Epithelial cell of prostate (primary cell): ENCODE measurements at regions not wholly inside any gene's neighbourhood (a gene's known extent, or its start where the extent isn't known, plus 50 kb on each side); places are given as distances from the start of the nearest gene placed in this dataset.
"Not testable (repeated sequence)": the region's sequence is repeated elsewhere in the genome, so short reads cannot be mapped to it uniquely, and the experiment has no call there.

Experiments used
- DNase-seq: peaks from one replicate; pipeline ENCODE4 v3.0.0-alpha.2; 2011; ENCODE audit warnings: low read depth, low spot score
- H3K27ac ChIP-seq: fragments of 450-650 bp; 2 replicates; pipeline ENCODE4 v1.5.1; 2017; ENCODE audit warnings: mild to moderate bottlenecking

GRCh38 chr14:87278415-87278814 is 714.6 kb downstream of the GALC start:
- no peak overlapping the region for H3K27ac ChIP-seq
- DNase-seq = no peak

- no peak for DNase-seq
- no peak overlapping the region for H3K27ac ChIP-seq
Observed at GRCh38 chr14:87271331-87271730, 721.7 kb downstream of the GALC start.

GRCh38 chr14:87268997-87269396 is 724.0 kb downstream of the GALC start:
- no peak overlapping the region for H3K27ac ChIP-seq

GRCh38 chr14:87264796-87265195 is 728.2 kb downstream of the GALC start:
- H3K27ac ChIP-seq = peak overlapping the region; percentile 61
- no peak for DNase-seq

More at GRCh38 chr14:87268997-87269396, 724.0 kb downstream of the GALC start:
- no peak for DNase-seq

GRCh38 chr14:87264272-87264785 is 728.7 kb downstream of the GALC start:
- peak; percentile 66 for DNase-seq
- peak overlapping the region; percentile 61 for H3K27ac ChIP-seq

GRCh38 chr14:87261621-87262020 is 731.4 kb downstream of the GALC start:
- DNase-seq = peak; percentile 12

GRCh38 chr14:87260460-87260859 is 732.5 kb downstream of the GALC start:
- DNase-seq = no peak
- H3K27ac ChIP-seq = no peak overlapping the region

More at GRCh38 chr14:87261621-87262020, 731.4 kb downstream of the GALC start:
- H3K27ac ChIP-seq = peak overlapping the region; percentile 45

- no peak for DNase-seq
- H3K27ac ChIP-seq = no peak overlapping the region
Observed at GRCh38 chr14:87257421-87257820, 735.6 kb downstream of the GALC start.

- H3K27ac ChIP-seq = no peak overlapping the region
- DNase-seq = no peak
Observed at GRCh38 chr14:87255058-87255457, 737.9 kb downstream of the GALC start.

- no peak overlapping the region for H3K27ac ChIP-seq
- no peak for DNase-seq
Observed at GRCh38 chr14:87254331-87254874, 738.6 kb downstream of the GALC start.

GRCh38 chr14:87253791-87254190 is 739.2 kb downstream of the GALC start:
- not testable (repeated sequence) for H3K27ac ChIP-seq, DNase-seq

GRCh38 chr14:87252103-87252502 is 740.9 kb downstream of the GALC start:
- H3K27ac ChIP-seq = no peak overlapping the region
- no peak for DNase-seq

- DNase-seq = no peak
- no peak overlapping the region for H3K27ac ChIP-seq
Observed at GRCh38 chr14:87251011-87251410, 742.0 kb downstream of the GALC start.

GRCh38 chr14:87241018-87241768 is 751.8 kb downstream of the GALC start:
- DNase-seq = no peak

GRCh38 chr14:87240319-87240718 is 752.7 kb downstream of the GALC start:
- not testable (repeated sequence) for DNase-seq

More at GRCh38 chr14:87241018-87241768, 751.8 kb downstream of the GALC start:
- no peak overlapping the region for H3K27ac ChIP-seq

GRCh38 chr14:87233806-87234384 is 759.1 kb downstream of the GALC start:
- H3K27ac ChIP-seq = peak overlapping the region; percentile 56
- peak; percentile 40 for DNase-seq

More at GRCh38 chr14:87240319-87240718, 752.7 kb downstream of the GALC start:
- not testable (repeated sequence) for H3K27ac ChIP-seq

GRCh38 chr14:87233266-87233665 is 759.7 kb downstream of the GALC start:
- H3K27ac ChIP-seq = peak overlapping the region; percentile 56
- DNase-seq = no peak

GRCh38 chr14:87231336-87232026 is 761.5 kb downstream of the GALC start:
- DNase-seq = no peak

GRCh38 chr14:87230726-87231125 is 762.3 kb downstream of the GALC start:
- no peak for DNase-seq
- no peak overlapping the region for H3K27ac ChIP-seq

More at GRCh38 chr14:87231336-87232026, 761.5 kb downstream of the GALC start:
- H3K27ac ChIP-seq = peak overlapping the region; percentile 9

GRCh38 chr14:87229131-87229530 is 763.9 kb downstream of the GALC start:
- no peak overlapping the region for H3K27ac ChIP-seq
- DNase-seq = no peak
